OCI-M1 (cell line): ENCODE measurements at regions not wholly inside any gene's neighbourhood (a gene's known extent, or its start where the extent isn't known, plus 50 kb on each side); places are given as distances from the start of the nearest gene placed in this dataset.
A peak's percentile ranks its signal among the peaks of the same experiment; 100 is the strongest.

Source experiments
- DNase-seq: peaks from one replicate; lab custom pipeline; 2025; lab: John Stamatoyannopoulos, UW

- no peak for DNase-seq
Measured at GRCh38 chr5:112025757-112026156, 268.8 kb upstream of the NREP start.

GRCh38 chr5:112024769-112025168 is 267.8 kb upstream of the NREP start:
- no peak for DNase-seq

- DNase-seq = no peak
Measured at GRCh38 chr5:112024221-112024620, 267.2 kb upstream of the NREP start.

- peak; percentile 35 for DNase-seq
Measured at GRCh38 chr5:112023766-112024165, 266.8 kb upstream of the NREP start.

GRCh38 chr5:112018846-112019245 is 261.9 kb upstream of the NREP start:
- DNase-seq = no peak

GRCh38 chr5:112016980-112017379 is 260.0 kb upstream of the NREP start:
- no peak for DNase-seq

- no peak for DNase-seq
Measured at GRCh38 chr5:112014783-112015395, 257.9 kb upstream of the NREP start.

GRCh38 chr5:112013660-112014059 is 256.7 kb upstream of the NREP start:
- DNase-seq = no peak

GRCh38 chr5:112012104-112012503 is 255.1 kb upstream of the NREP start:
- DNase-seq = no peak

GRCh38 chr5:112010475-112010874 is 253.5 kb upstream of the NREP start:
- no peak for DNase-seq

- DNase-seq = peak; percentile 58
Measured at GRCh38 chr5:112006721-112007120, 249.7 kb upstream of the NREP start.

- no peak for DNase-seq
Measured at GRCh38 chr5:112005623-112005930, 248.6 kb upstream of the NREP start.

GRCh38 chr5:112004867-112005622 is 248.1 kb upstream of the NREP start:
- DNase-seq = no peak

- DNase-seq = no peak
Measured at GRCh38 chr5:112002376-112002775, 245.4 kb upstream of the NREP start.

GRCh38 chr5:111999286-111999685 is 242.3 kb upstream of the NREP start:
- no peak for DNase-seq

GRCh38 chr5:111998871-111999270 is 241.9 kb upstream of the NREP start:
- DNase-seq = no peak

- peak; percentile 22 for DNase-seq
Measured at GRCh38 chr5:111997711-111998110, 240.7 kb upstream of the NREP start.

- no peak for DNase-seq
Measured at GRCh38 chr5:111997308-111997707, 240.3 kb upstream of the NREP start.

- DNase-seq = no peak
Measured at GRCh38 chr5:111996574-111996973, 239.6 kb upstream of the NREP start.

GRCh38 chr5:111995701-111996100 is 238.7 kb upstream of the NREP start:
- DNase-seq = no peak

- DNase-seq = peak; percentile 34
Measured at GRCh38 chr5:111993242-111993641, 236.2 kb upstream of the NREP start.

GRCh38 chr5:111984044-111984443 is 227.1 kb upstream of the NREP start:
- DNase-seq = peak; percentile 8

- no peak for DNase-seq
Measured at GRCh38 chr5:111983459-111983858, 226.5 kb upstream of the NREP start.

- DNase-seq = no peak
Measured at GRCh38 chr5:111977436-111977829, 220.4 kb upstream of the NREP start.
